ENCODE measurements at regions not wholly inside any gene's neighbourhood (a gene's known extent, or its start where the extent isn't known, plus 50 kb on each side); places are given as distances from the start of the nearest gene placed in this dataset.

DNA sequence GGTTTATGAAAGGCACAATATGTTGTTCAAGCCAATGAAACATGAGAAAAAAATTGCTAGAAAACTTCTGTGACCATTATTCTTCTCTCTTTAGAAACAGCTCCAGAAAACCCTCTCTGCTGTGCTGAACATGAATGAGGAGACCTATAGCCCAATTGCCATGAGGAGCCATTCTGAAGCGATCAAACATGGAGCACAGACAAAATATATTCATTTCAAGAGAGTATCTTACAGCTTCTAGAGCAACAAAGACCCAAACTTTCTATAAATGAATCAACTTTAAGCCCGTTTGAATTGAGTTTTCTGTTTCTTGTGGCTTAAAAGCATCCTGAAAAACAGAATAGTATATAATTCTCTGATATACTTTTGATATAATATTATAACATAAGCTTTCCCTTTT is 83.4 kb upstream of the UCN3 start:
- TF ChIP-seq, protein P1, sequence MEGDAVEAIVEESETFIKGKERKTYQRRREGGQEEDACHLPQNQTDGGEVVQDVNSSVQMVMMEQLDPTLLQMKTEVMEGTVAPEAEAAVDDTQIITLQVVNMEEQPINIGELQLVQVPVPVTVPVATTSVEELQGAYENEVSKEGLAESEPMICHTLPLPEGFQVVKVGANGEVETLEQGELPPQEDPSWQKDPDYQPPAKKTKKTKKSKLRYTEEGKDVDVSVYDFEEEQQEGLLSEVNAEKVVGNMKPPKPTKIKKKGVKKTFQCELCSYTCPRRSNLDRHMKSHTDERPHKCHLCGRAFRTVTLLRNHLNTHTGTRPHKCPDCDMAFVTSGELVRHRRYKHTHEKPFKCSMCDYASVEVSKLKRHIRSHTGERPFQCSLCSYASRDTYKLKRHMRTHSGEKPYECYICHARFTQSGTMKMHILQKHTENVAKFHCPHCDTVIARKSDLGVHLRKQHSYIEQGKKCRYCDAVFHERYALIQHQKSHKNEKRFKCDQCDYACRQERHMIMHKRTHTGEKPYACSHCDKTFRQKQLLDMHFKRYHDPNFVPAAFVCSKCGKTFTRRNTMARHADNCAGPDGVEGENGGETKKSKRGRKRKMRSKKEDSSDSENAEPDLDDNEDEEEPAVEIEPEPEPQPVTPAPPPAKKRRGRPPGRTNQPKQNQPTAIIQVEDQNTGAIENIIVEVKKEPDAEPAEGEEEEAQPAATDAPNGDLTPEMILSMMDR (conservative IDR thresholded peaks at IDR 0.05; ENCODE audit: low read depth, low read length) = no peak
- no peak for TF ChIP-seq EZH2 (IDR thresholded peaks at IDR 0.05; ENCODE audit: borderline replicate concordance, low read depth, low read length, poor library complexity, severe bottlenecking)

All from A673 (cell line).